ENCODE measurements at regions not wholly inside any gene's neighbourhood (a gene's known extent, or its start where the extent isn't known, plus 50 kb on each side); places are given as distances from the start of the nearest gene placed in this dataset.

GRCh38 chr2:156021146-156022040 lies 311.1 kb downstream of the NR4A2 start:
- POLR2A ChIA-PET, result no interaction called here

GRCh38 chr2:156019341-156019740 lies 313.2 kb downstream of the NR4A2 start:
- no peak overlapping the region for H3K4me3 ChIP-seq
- DNase-seq (ENCODE audit: extremely low read depth in 1 of 4, low spot score in 3 of 4), result no peak
- ChIA-PET CTCF (ENCODE audit: low intra/inter-chr PET ratio) (no interaction called here), POLR2A (no interaction called here)
- no peak overlapping the region for H3K27ac ChIP-seq (ENCODE audit: extremely low read depth, low read depth, low read length)
- in situ Hi-C loops (cut with MboI) (no loop called here), intact Hi-C loops (cut with micrococcal nuclease) (no loop called here)
- H3K9me3 ChIP-seq (replicated peaks; ENCODE audit: control insufficient read depth, insufficient read depth, low read depth, low read length), result no peaks in the 10 kb centered on the region
- no peaks in the 10 kb centered on the region for H3K4me1 ChIP-seq (replicated peaks in 1 of 2; ENCODE audit: control insufficient read depth in 2 of 2, insufficient read depth in 2 of 2, low read length in 2 of 2)
- TF ChIP-seq ZNF316 (IDR thresholded peaks at IDR 0.05), result peak; percentile 45; the same call in 1 of the 2 replicates
- no peak for TF ChIP-seq TBP (optimal IDR thresholded peaks at IDR 0.05; ENCODE audit: low read depth, low read length)
- no peak for TF ChIP-seq HNRNPH1 (optimal IDR thresholded peaks at IDR 0.05; ENCODE audit: low read depth, low read length)
- TF ChIP-seq MAFF (IDR thresholded peaks at IDR 0.05; ENCODE audit: low read length), result 0 out of 2 replicates have a peak, but pooled peaks have one; percentile 17
- 0 out of 2 replicates have a peak, but pooled peaks have one; percentile 16 for TF ChIP-seq C11orf30 (IDR thresholded peaks at IDR 0.05; ENCODE audit: low read depth)
- no peak for TF ChIP-seq THRA (IDR thresholded peaks at IDR 0.05)
- no TSS peak for BruUV-seq (replicated peaks)
- H2AFZ ChIP-seq (ENCODE audit: low read depth, low read length), result no peak overlapping the region
- 15% methylated on average over 2 of the region's 2 CpGs for WGBS (ENCODE audit: insufficient coverage, low coverage, missing lambda C conversion rate)
- no peaks in the 10 kb centered on the region for H3K36me3 ChIP-seq (ENCODE audit: control insufficient read depth, insufficient read depth, low read length)
- no peaks in the 10 kb centered on the region for H3K27me3 ChIP-seq (ENCODE audit: control insufficient read depth in 2 of 2, insufficient read depth in 2 of 2, low read length in 2 of 2)
- no peak for ATAC-seq
- no peaks in the 10 kb centered on the region for H3K79me2 ChIP-seq (ENCODE audit: control insufficient read depth, insufficient read depth, low read length)
- H3K9ac ChIP-seq (ENCODE audit: insufficient read depth in 1 of 2, low read depth in 2 of 2, low read length in 2 of 2), result no peak overlapping the region
- no peaks in the 10 kb centered on the region for H3K9me1 ChIP-seq (ENCODE audit: control insufficient read depth, insufficient read depth, low read length)
- no peaks in the 10 kb centered on the region for H4K20me1 ChIP-seq (replicated peaks; ENCODE audit: control insufficient read depth, insufficient read depth, low read length)
- no peak for FAIRE-seq
- H3K4me2 ChIP-seq (ENCODE audit: insufficient read depth, low read length), result no peak overlapping the region

More at GRCh38 chr2:156021146-156022040, 311.1 kb downstream of the NR4A2 start:
- DNase-seq (ENCODE audit: extremely low read depth in 1 of 4, low spot score in 3 of 4) (no peak), ATAC-seq (no peak), FAIRE-seq (no peak)
- H3K27me3 ChIP-seq (ENCODE audit: control insufficient read depth in 2 of 2, insufficient read depth in 2 of 2, low read length in 2 of 2), result no peaks in the 10 kb centered on the region
- TF ChIP-seq ARID1B (IDR thresholded peaks at IDR 0.05) (no peak), ZNF282 (CRISPR knock-in tag; IDR thresholded peaks at IDR 0.05) (no peak), SP2 (IDR thresholded peaks at IDR 0.05; ENCODE audit: extremely low read depth, low read depth, low read length, poor library complexity, severe bottlenecking) (no peak), FUS (optimal IDR thresholded peaks at IDR 0.05; ENCODE audit: low read depth, low read length) (no peak)
- no peak overlapping the region for H3K9ac ChIP-seq (ENCODE audit: insufficient read depth in 1 of 2, low read depth in 2 of 2, low read length in 2 of 2)
- H3K27ac ChIP-seq (ENCODE audit: extremely low read depth, low read depth, low read length), result no peak overlapping the region
- H3K79me2 ChIP-seq (ENCODE audit: control insufficient read depth, insufficient read depth, low read length), result no peaks in the 10 kb centered on the region
- H3K4me2 ChIP-seq (ENCODE audit: insufficient read depth, low read length), result no peak overlapping the region
- no peaks in the 10 kb centered on the region for H3K36me3 ChIP-seq (ENCODE audit: control insufficient read depth, insufficient read depth, low read length)
- no peaks in the 10 kb centered on the region for H3K4me1 ChIP-seq (replicated peaks in 1 of 2; ENCODE audit: control insufficient read depth in 2 of 2, insufficient read depth in 2 of 2, low read length in 2 of 2)
- in situ Hi-C loops (cut with MboI) (no loop called here), intact Hi-C loops (cut with micrococcal nuclease) (no loop called here)
- H3K9me3 ChIP-seq (replicated peaks; ENCODE audit: control insufficient read depth, insufficient read depth, low read depth, low read length), result no peaks in the 10 kb centered on the region
- 0% methylated on average over 3 of the region's 3 CpGs for WGBS (ENCODE audit: insufficient coverage, low coverage, missing lambda C conversion rate)
- CTCF ChIA-PET (ENCODE audit: low intra/inter-chr PET ratio), result no interaction called here
- H3K9me1 ChIP-seq (ENCODE audit: control insufficient read depth, insufficient read depth, low read length), result no peaks in the 10 kb centered on the region
- H2AFZ ChIP-seq (ENCODE audit: low read depth, low read length), result no peak overlapping the region
- no peak overlapping the region for H3K4me3 ChIP-seq
- BruUV-seq (replicated peaks), result no TSS peak
- H4K20me1 ChIP-seq (replicated peaks; ENCODE audit: control insufficient read depth, insufficient read depth, low read length), result no peaks in the 10 kb centered on the region

All from K562 (cell line).